Upper lobe of right lung (tissue), 1 donor: ENCODE measurements at regions not wholly inside any gene's neighbourhood (a gene's known extent, or its start where the extent isn't known, plus 50 kb on each side); places are given as distances from the start of the nearest gene placed in this dataset.

ENCODE experiments used
- ATAC-seq: fragments of 200-7000 bp; cut with Tn5 transposase; one replicate; pipeline ENCODE4 v1.9.1; 2020; ENCODE audit warnings: mild to moderate bottlenecking, moderate library complexity
- DNase-seq: peaks from one replicate; pipeline ENCODE4 v3.0.0-alpha.2; 2020
- H3K27ac ChIP-seq: fragments of 200-600 bp; one replicate; pipeline ENCODE4 v1.8.0; 2022
- H3K27me3 ChIP-seq: fragments of 200-600 bp; one replicate; pipeline ENCODE4 v1.8.0; 2022; ENCODE audit warnings: mild to moderate bottlenecking
- H3K36me3 ChIP-seq: fragments of 200-600 bp; one replicate; pipeline ENCODE4 v1.8.0; 2022
- H3K4me1 ChIP-seq: fragments of 200-600 bp; one replicate; pipeline ENCODE4 v1.8.0; 2022
- H3K4me3 ChIP-seq: fragments of 200-600 bp; one replicate; pipeline ENCODE4 v1.8.0; 2022; ENCODE audit warnings: mild to moderate bottlenecking
- H3K9me3 ChIP-seq: fragments of 200-600 bp; one replicate; pipeline ENCODE4 v1.8.0; 2022
- intact Hi-C: fragments of 100-400 bp; cut with DNase I; formaldehyde crosslinking; loops from one replicate; pipeline ENCODE4 v1.11.0; 2022
- TF ChIP-seq, protein P1 (sequence below): fragments of 200-600 bp; IDR thresholded peaks from one replicate; pipeline ENCODE4 v1.8.0; 2022; ENCODE audit warnings: antibody characterized with exemption
- donor health status: DM: no; HTN: yes; CAD: no; lungs with severe emphysema.

DNA sequence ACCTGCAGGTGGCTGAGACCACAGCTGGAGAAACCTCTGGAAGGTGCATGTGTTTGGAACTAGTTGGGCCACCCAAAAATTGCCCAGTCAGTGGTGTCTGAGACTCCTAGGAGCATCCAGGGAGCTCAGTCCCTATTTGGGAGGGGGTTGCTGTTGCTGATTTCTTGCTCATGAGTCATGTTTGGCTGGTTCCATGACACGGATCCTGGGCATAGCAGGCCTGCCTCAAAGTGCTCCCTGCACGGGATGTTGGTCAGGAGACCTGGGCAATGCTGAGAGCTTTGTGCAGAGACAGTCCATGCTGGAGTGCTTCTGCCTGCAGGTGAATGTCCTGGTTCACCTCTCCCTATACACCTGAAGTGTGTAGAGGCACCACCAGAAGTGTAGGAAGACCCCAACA lies 194.2 kb downstream of the GLI2 start:
- intact Hi-C loops, result no loop called here
- no peak for ATAC-seq
- H3K9me3 ChIP-seq, result no peaks in the 10 kb centered on the region

DNA sequence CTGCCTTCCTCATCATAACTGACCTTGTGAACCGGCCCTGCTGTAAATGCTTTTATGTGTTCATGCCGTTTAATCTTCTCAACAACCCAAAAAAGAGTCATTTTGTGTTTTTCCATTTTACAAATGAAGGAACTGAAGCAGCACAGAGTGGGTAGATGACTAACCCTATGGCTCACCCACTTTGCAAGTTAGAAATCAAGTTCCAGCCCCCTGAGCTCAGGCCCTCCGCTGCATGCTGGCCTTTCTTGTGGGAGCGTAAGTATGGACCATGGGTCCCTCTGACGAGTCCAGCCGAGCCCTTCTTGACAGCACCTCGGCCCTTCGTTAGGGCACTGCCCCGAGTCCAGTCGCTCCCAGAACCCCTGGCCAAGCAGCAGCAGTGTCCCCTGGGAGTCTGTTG lies 194.6 kb downstream of the GLI2 start:
- intact Hi-C loops, result no loop called here
- no peaks in the 10 kb centered on the region for H3K9me3 ChIP-seq
- H3K36me3 ChIP-seq, result no peaks in the 10 kb centered on the region
- TF ChIP-seq, protein P1, sequence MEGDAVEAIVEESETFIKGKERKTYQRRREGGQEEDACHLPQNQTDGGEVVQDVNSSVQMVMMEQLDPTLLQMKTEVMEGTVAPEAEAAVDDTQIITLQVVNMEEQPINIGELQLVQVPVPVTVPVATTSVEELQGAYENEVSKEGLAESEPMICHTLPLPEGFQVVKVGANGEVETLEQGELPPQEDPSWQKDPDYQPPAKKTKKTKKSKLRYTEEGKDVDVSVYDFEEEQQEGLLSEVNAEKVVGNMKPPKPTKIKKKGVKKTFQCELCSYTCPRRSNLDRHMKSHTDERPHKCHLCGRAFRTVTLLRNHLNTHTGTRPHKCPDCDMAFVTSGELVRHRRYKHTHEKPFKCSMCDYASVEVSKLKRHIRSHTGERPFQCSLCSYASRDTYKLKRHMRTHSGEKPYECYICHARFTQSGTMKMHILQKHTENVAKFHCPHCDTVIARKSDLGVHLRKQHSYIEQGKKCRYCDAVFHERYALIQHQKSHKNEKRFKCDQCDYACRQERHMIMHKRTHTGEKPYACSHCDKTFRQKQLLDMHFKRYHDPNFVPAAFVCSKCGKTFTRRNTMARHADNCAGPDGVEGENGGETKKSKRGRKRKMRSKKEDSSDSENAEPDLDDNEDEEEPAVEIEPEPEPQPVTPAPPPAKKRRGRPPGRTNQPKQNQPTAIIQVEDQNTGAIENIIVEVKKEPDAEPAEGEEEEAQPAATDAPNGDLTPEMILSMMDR, result no peak
- ATAC-seq, result no peak
- no peaks in the 10 kb centered on the region for H3K27me3 ChIP-seq
- no peak overlapping the region for H3K4me3 ChIP-seq
- H3K27ac ChIP-seq, result no peak overlapping the region
- no peak for DNase-seq
- H3K4me1 ChIP-seq, result peaks cover 9% of the 10 kb centered on the region

More for the DNA sequence above, 194.2 kb downstream of the GLI2 start:
- H3K4me1 ChIP-seq, result peaks cover 6% of the 10 kb centered on the region
- no peak overlapping the region for H3K4me3 ChIP-seq
- no peaks in the 10 kb centered on the region for H3K27me3 ChIP-seq
- H3K36me3 ChIP-seq, result no peaks in the 10 kb centered on the region
- DNase-seq, result no peak
- H3K27ac ChIP-seq, result no peak overlapping the region
- TF ChIP-seq, protein P1, result no peak

- ATAC-seq, result no peak
- Histone ChIP-seq H3K36me3 (no peaks in the 10 kb centered on the region), H3K4me1 (peaks cover 14% of the 10 kb centered on the region), H3K27ac (no peak overlapping the region), H3K9me3 (no peaks in the 10 kb centered on the region), H3K4me3 (no peak overlapping the region), H3K27me3 (no peaks in the 10 kb centered on the region)
- TF ChIP-seq, protein P1, result no peak
- intact Hi-C loops, result no loop called here
- DNase-seq, result no peak
Observed at GRCh38 chr2:120930864-120931263, 195.2 kb downstream of the GLI2 start.

DNA sequence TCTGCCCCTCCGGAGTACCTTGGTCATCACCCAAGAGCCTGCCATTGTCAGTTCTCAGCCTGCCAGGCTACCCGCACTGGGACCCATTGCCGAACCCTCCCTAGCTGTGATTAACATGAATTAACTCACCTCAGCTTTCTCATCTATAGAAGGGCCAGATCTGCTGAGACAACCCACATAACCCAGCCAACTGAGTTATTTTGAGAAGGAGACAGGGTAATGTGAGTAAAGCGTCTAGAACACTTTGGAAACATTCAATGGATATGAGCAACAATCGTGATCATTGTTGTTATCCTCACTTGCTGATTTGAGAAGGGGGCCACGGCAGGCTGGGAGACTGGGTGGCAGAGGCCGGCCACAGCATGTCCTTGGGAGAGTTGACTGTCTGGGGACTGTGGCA lies 196.8 kb downstream of the GLI2 start:
- Histone ChIP-seq H3K4me3 (no peak overlapping the region), H3K4me1 (peaks cover 26% of the 10 kb centered on the region), H3K9me3 (no peaks in the 10 kb centered on the region), H3K27ac (no peak overlapping the region), H3K27me3 (no peaks in the 10 kb centered on the region), H3K36me3 (no peaks in the 10 kb centered on the region)
- DNase-seq, result no peak
- no peak for ATAC-seq
- intact Hi-C loops, result no loop called here
- TF ChIP-seq, protein P1, result no peak

GRCh38 chr2:120932881-120933280 lies 197.2 kb downstream of the GLI2 start:
- peaks cover 30% of the 10 kb centered on the region for H3K4me1 ChIP-seq
- no peaks in the 10 kb centered on the region for H3K9me3 ChIP-seq
- ATAC-seq (no peak), DNase-seq (no peak)
- H3K4me3 ChIP-seq, result no peak overlapping the region
- intact Hi-C loops, result no loop called here
- no peak overlapping the region for H3K27ac ChIP-seq
- no peaks in the 10 kb centered on the region for H3K27me3 ChIP-seq
- TF ChIP-seq, protein P1, result no peak
- H3K36me3 ChIP-seq, result no peaks in the 10 kb centered on the region
